HG03378 (cell line): ENCODE measurements at regions not wholly inside any gene's neighbourhood (a gene's known extent, or its start where the extent isn't known, plus 50 kb on each side); places are given as distances from the start of the nearest gene placed in this dataset.

ENCODE experiments used
- ATAC-seq: cut with Tn5 transposase; IDR thresholded peaks from one replicate; pipeline ENCODE4 v1.9.1; 2021; ENCODE audit warnings: mild to moderate bottlenecking, moderate library complexity; ENCODE audit not compliant: unreplicated experiment

GRCh38 chr5:74384851-74385250 is 255.7 kb downstream of the ENC1 start:
- ATAC-seq = no peak

GRCh38 chr5:74382987-74383593 is 257.4 kb downstream of the ENC1 start:
- no peak for ATAC-seq

- ATAC-seq = no peak
Observed at GRCh38 chr5:74382123-74382855, 258.2 kb downstream of the ENC1 start.

- no peak for ATAC-seq
Observed at GRCh38 chr5:74380193-74380592, 260.3 kb downstream of the ENC1 start.

- no peak for ATAC-seq
Observed at GRCh38 chr5:74378464-74378863, 262.1 kb downstream of the ENC1 start.

- peak; percentile 55 for ATAC-seq
Observed at GRCh38 chr5:74376187-74376586, 264.3 kb downstream of the ENC1 start.

- ATAC-seq = no peak
Observed at GRCh38 chr5:74375271-74375670, 265.3 kb downstream of the ENC1 start.

GRCh38 chr5:74374656-74375055 is 265.9 kb downstream of the ENC1 start:
- ATAC-seq = no peak

GRCh38 chr5:74373076-74373475 is 267.5 kb downstream of the ENC1 start:
- ATAC-seq = no peak

- no peak for ATAC-seq
Observed at GRCh38 chr5:74372502-74373064, 267.9 kb downstream of the ENC1 start.

- no peak for ATAC-seq
Observed at GRCh38 chr5:74372051-74372450, 268.5 kb downstream of the ENC1 start.

- no peak for ATAC-seq
Observed at GRCh38 chr5:74371621-74372020, 268.9 kb downstream of the ENC1 start.

GRCh38 chr5:74370168-74370567 is 270.4 kb downstream of the ENC1 start:
- no peak for ATAC-seq

GRCh38 chr5:74369173-74369572 is 271.4 kb downstream of the ENC1 start:
- ATAC-seq = no peak

GRCh38 chr5:74367934-74368333 is 272.6 kb downstream of the ENC1 start:
- ATAC-seq = no peak

GRCh38 chr5:74367241-74367733 is 273.2 kb downstream of the ENC1 start:
- ATAC-seq = no peak

- no peak for ATAC-seq
Observed at GRCh38 chr5:74365723-74366122, 274.8 kb downstream of the ENC1 start.

- no peak for ATAC-seq
Observed at GRCh38 chr5:74364507-74364906, 276.0 kb downstream of the ENC1 start.

- no peak for ATAC-seq
Observed at GRCh38 chr5:74363603-74364205, 276.8 kb downstream of the ENC1 start.

- ATAC-seq = no peak
Observed at GRCh38 chr5:74361406-74362358, 278.8 kb downstream of the ENC1 start.
